GM19455 (cell line): ENCODE measurements at regions not wholly inside any gene's neighbourhood (a gene's known extent, or its start where the extent isn't known, plus 50 kb on each side); places are given as distances from the start of the nearest gene placed in this dataset.

Experiments
- ATAC-seq: cut with Tn5 transposase; IDR thresholded peaks from one replicate; pipeline ENCODE4 v1.9.1; 2021; ENCODE audit not compliant: unreplicated experiment

GRCh38 chr10:129322933-129323820 is 143.9 kb upstream of the MGMT start:
- no peak for ATAC-seq

DNA sequence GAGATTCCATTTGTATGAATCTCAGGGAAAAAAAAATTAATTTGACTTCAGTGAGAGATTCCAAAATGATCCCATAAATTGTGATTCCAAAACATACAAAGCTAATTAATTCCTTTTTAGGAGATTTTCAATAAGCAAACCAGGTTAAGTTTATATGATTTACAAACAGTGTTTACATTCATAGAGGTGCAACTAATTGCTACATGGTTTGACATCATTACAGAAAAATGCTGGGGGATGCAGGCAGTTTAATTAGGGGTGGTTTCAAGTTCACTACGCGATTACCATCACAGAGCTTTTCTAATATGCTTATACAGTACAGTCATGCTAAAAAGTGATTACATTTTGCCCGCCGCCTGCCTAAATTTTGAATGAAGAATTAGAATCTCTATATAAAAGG is 143.2 kb upstream of the MGMT start:
- ATAC-seq = no peak

- ATAC-seq = no peak
These were observed 141.1 kb upstream of the MGMT start for GRCh38 chr10:129325893-129326292.

DNA sequence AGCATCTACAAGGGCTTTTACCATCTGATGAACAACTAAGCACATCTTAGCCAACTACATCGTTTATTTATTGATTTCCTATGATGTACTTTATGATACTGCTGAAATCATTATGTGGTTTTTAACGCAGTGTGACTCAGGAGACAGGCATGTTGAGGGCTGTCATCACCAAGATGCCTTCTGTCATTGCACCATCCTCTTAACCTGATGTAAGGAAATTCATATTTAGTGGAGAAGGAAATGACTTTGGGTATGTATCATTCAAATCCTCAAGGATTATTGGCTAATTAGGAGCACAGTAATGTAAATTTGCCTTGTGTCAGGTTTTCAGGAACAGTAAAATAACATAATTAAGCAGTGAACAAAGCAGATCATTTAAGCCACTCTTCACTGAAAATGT is 138.5 kb upstream of the MGMT start:
- ATAC-seq = no peak

GRCh38 chr10:129329385-129330055 is 137.5 kb upstream of the MGMT start:
- no peak for ATAC-seq

DNA sequence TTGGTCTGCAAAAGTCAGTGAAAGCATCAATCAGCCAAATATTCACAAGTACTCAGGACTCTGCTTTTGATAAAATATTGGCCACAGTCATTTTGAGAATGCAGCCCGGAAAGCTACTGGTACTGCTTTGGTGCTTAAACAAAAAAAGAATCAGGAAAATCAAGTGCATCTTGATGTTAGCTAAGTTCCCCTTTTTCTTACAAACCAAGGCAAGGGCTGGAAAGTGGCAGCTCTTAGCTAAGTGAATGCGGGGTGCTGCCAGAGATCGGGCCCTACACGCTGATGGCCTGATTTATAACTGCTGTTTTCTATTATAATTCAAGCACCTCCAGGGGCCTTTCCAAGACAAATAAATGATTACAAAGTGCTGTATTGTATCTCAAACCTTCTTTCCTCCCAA is 136.8 kb upstream of the MGMT start:
- ATAC-seq = no peak

GRCh38 chr10:129331207-129331838 is 135.7 kb upstream of the MGMT start:
- ATAC-seq = no peak

DNA sequence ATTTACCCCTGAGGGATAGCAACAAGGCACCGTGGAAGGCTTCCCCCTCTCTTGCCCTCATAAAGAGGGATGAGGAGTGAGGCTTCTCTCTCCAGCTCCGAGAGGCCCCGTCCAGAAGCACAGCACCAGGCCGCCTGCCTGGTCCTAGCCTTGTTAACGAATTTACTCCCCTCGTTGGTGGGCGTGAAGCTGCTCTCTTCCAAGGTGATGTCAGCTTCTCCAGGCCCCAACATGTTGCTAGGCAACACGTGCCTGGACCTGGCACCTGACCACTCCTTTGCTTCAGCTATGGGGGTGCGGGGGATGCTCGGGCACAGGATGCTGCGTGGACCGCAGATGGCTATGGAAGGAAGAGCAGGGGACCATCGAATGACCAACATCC is 135.2 kb upstream of the MGMT start:
- ATAC-seq = no peak

GRCh38 chr10:129332476-129332875 is 134.6 kb upstream of the MGMT start:
- ATAC-seq = no peak

- ATAC-seq = no peak
These were observed 133.3 kb upstream of the MGMT start for GRCh38 chr10:129333706-129334105.

DNA sequence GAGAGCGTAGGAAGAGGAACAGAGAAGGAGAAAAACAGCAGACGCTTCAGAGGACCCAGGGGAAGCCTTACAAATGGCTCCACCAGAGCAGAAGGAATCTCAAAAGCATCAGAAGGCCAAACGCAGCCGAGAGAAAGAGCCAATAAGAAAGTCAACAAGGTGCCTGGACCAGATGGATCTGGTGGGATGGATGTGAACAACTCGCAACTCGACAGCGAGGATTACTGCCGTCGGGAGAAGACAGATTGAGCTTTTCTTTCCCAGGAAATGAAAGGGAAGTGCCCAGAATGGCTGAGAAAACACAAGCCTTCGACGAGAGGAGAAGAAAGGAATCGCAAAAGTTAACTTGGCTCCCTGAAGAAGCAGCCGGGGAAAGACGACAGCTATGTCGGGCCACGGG is 132.8 kb upstream of the MGMT start:
- no peak for ATAC-seq

DNA sequence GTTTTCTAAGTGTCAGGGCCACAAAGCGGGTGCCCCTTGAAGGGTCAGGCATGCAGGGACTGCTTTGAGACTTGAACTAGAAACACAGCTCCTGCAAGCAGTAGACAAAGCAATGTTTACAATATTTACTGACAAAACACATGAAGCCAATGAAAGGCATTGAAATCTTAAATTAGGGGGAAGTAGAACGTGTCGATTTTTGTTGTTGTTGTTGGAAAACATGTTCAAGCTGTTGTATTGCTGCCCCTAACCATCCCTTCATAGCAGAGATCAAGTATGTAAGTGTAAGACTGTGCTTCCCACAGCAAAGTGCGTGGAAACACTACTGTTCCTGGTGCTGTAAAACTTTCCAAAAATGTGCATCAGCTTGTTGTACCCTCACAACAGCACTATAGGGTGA is 131.6 kb upstream of the MGMT start:
- no peak for ATAC-seq

DNA sequence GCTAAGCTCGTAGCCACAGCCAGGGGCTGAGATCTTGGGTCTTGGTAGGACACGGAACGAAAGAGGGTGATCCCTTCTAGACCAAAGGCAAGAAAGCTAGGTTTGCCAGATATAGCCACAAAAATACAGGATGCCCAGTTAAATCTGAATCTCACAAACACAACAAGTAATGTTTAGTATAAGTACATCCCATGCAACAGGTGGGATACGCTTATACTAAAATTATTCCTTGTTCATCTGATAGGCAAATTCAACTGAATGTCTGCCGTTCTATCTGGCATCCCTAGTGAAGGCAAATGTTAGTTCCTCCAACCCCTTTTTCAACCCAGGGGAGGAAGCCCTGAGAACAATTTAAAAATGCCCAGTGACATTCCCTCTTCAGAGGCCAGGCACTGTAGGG is 131.1 kb upstream of the MGMT start:
- ATAC-seq = no peak

DNA sequence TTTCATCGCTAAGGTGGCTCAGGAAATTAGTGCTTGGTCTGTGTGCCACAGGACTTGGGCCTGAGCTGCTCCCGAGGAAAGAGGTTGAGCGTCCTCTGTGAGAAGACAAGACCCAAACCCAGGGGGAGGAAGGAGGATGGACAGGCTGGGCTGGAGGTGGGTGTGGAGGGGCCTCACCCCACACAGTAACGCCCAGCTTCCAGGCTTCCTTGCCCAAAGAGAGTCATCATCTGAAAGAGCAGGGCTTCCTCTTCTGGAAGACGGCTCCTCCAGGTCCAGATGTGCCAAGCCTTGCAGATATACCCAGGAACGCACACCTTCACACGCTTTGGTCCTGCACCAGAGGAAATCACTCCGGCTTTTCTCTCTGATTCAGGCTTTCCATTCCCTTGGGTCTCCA is 127.8 kb upstream of the MGMT start:
- ATAC-seq = no peak

GRCh38 chr10:129339841-129340240 is 127.2 kb upstream of the MGMT start:
- no peak for ATAC-seq

DNA sequence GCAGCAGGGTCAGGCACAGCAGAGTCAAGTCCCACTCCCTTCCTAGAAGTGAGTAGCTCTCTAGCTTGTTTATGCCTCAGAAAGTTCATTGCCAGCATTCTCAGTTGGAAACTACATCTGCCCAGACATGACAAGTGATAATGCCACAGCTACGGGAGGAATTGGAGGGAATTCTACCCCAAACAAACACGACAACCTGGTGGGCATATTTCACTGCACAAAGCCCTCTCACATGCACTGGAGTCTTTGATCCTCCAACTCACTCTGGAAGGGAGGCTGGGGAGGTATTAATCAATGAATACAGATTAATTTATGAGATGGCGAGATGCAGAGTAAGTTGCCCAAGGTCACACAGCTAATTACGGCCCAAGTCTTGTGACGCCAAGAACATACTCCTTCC is 126.0 kb upstream of the MGMT start:
- ATAC-seq = no peak

GRCh38 chr10:129342385-129342784 is 124.7 kb upstream of the MGMT start:
- no peak for ATAC-seq

GRCh38 chr10:129343141-129343540 is 123.9 kb upstream of the MGMT start:
- no peak for ATAC-seq

- ATAC-seq = no peak
These were observed 122.9 kb upstream of the MGMT start for GRCh38 chr10:129344103-129344502.

GRCh38 chr10:129344731-129345355 is 122.2 kb upstream of the MGMT start:
- ATAC-seq = no peak

GRCh38 chr10:129345763-129346162 is 121.3 kb upstream of the MGMT start:
- ATAC-seq = no peak

- no peak for ATAC-seq
These were observed 116.4 kb upstream of the MGMT start for GRCh38 chr10:129350690-129351089.
